Hepatocyte (in vitro differentiated cells): ENCODE measurements at regions not wholly inside any gene's neighbourhood (a gene's known extent, or its start where the extent isn't known, plus 50 kb on each side); places are given as distances from the start of the nearest gene placed in this dataset.

Experiments
- DNase-seq: peaks from one replicate; pipeline ENCODE4 v3.0.0-alpha.2; 2016; ENCODE audit warnings: low spot score
- H2AFZ ChIP-seq: fragments of 200-600 bp; sonication (generic); 2 replicates; pipeline ENCODE4 v1.6.0; 2016; ENCODE audit warnings: antibody characterized with exemption, mild to moderate bottlenecking
- H3K27ac ChIP-seq: fragments of 200-600 bp; sonication (generic); 2 replicates; pipeline ENCODE4 v1.5.1; 2016; ENCODE audit warnings: mild to moderate bottlenecking
- H3K27me3 ChIP-seq: fragments of 200-600 bp; sonication (generic); 2 replicates; pipeline ENCODE4 v1.6.1; 2016
- H3K36me3 ChIP-seq: fragments of 200-600 bp; sonication (generic); replicated peaks from 2 replicates; pipeline ENCODE4 v1.5.1; 2016; ENCODE audit warnings: low read depth; ENCODE audit not compliant: insufficient read depth
- H3K4me1 ChIP-seq: fragments of 200-600 bp; sonication (generic); 2 replicates; pipeline ENCODE4 v1.5.1; 2016; ENCODE audit warnings: mild to moderate bottlenecking, moderate library complexity; ENCODE audit not compliant: insufficient read depth
- H3K4me2 ChIP-seq: fragments of 200-600 bp; sonication (generic); 2 replicates; pipeline ENCODE4 v1.6.0; 2016
- H3K4me3 ChIP-seq: fragments of 200-600 bp; sonication (generic); 2 replicates; pipeline ENCODE4 v1.5.1; 2016; ENCODE audit warnings: mild to moderate bottlenecking
- H3K79me2 ChIP-seq: fragments of 200-600 bp; sonication (generic); 2 replicates; pipeline ENCODE4 v1.6.0; 2017; ENCODE audit warnings: mild to moderate bottlenecking
- H3K9me2 ChIP-seq: fragments of 200-600 bp; sonication (generic); replicated peaks from 2 replicates; pipeline ENCODE4 v1.6.0; 2017; ENCODE audit warnings: mild to moderate bottlenecking; ENCODE audit not compliant: insufficient read depth
- H3K9me3 ChIP-seq: fragments of 200-600 bp; sonication (generic); 2 replicates; pipeline ENCODE4 v1.5.1; 2016; ENCODE audit warnings: low read depth, mild to moderate bottlenecking
- H4K20me1 ChIP-seq: fragments of 200-600 bp; sonication (generic); 2 replicates; pipeline ENCODE4 v1.6.0; 2016; ENCODE audit warnings: mild to moderate bottlenecking; ENCODE audit not compliant: insufficient read depth, poor library complexity, severe bottlenecking
- EZH2 ChIP-seq: fragments of 200-600 bp; sonication (generic); IDR thresholded peaks from 2 replicates; pipeline ENCODE4 v1.6.1; 2016; ENCODE audit warnings: antibody characterized with exemption, mild to moderate bottlenecking, borderline replicate concordance
- EZH2phosphoT487 ChIP-seq: fragments of 200-600 bp; sonication (generic); IDR thresholded peaks from one replicate; pipeline ENCODE4 v1.6.1; 2018; ENCODE audit warnings: antibody characterized with exemption, mild to moderate bottlenecking, low read depth, moderate library complexity; ENCODE audit not compliant: unreplicated experiment, severe bottlenecking
- WGBS: methylation state at CpG from one replicate; pipeline ENCODE4 v1.1.6; 2016; ENCODE audit warnings: low lambda C conversion rate; ENCODE audit errors: missing lambda C conversion rate; 5-methylcytosine and 5-hydroxymethylcytosine counted together
- TF ChIP-seq, protein P1 (sequence below): fragments of 200-600 bp; sonication (generic); IDR thresholded peaks from 2 replicates; pipeline ENCODE4 v1.5.1; 2016; ENCODE audit warnings: antibody characterized with exemption, mild to moderate bottlenecking; ENCODE audit not compliant: poor library complexity

DNA sequence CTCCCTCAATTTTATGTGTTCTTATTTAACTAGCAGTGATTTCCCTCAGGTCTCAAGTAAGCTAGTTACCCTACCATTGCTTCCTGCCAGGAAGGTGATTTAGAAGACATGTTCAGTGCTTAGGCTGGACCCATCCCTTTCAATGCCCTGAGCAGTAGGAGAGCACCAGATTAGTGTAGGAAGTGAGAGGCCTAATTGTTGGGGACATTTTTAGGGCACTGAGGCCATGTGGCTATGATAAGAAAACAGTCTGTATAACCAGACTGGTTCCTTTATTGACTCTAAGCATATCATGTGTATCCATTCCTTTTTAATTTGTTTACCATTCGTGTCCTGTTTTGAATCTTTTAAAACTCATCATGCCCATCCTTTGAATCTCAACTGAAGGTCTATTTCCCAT is 312.3 kb upstream of the PRR16 start:
- no peaks in the 10 kb centered on the region for H3K9me2 ChIP-seq
- TF ChIP-seq EZH2phosphoT487, result no peak
- TF ChIP-seq, protein P1, sequence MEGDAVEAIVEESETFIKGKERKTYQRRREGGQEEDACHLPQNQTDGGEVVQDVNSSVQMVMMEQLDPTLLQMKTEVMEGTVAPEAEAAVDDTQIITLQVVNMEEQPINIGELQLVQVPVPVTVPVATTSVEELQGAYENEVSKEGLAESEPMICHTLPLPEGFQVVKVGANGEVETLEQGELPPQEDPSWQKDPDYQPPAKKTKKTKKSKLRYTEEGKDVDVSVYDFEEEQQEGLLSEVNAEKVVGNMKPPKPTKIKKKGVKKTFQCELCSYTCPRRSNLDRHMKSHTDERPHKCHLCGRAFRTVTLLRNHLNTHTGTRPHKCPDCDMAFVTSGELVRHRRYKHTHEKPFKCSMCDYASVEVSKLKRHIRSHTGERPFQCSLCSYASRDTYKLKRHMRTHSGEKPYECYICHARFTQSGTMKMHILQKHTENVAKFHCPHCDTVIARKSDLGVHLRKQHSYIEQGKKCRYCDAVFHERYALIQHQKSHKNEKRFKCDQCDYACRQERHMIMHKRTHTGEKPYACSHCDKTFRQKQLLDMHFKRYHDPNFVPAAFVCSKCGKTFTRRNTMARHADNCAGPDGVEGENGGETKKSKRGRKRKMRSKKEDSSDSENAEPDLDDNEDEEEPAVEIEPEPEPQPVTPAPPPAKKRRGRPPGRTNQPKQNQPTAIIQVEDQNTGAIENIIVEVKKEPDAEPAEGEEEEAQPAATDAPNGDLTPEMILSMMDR, result no peak
- TF ChIP-seq EZH2, result no peak
- H3K27me3 ChIP-seq, result no peaks in the 10 kb centered on the region
- WGBS, result 60% methylated on average over 1 of the region's 1 CpG
- H2AFZ ChIP-seq, result no peak overlapping the region
- no peak overlapping the region for H3K4me2 ChIP-seq
- peak overlapping the region; percentile 70 for H3K27ac ChIP-seq
- H4K20me1 ChIP-seq, result no peaks in the 10 kb centered on the region
- no peaks in the 10 kb centered on the region for H3K36me3 ChIP-seq
- no peak overlapping the region for H3K4me3 ChIP-seq
- peak; percentile 25 for DNase-seq
- no peaks in the 10 kb centered on the region for H3K79me2 ChIP-seq
- H3K9me3 ChIP-seq, result no peaks in the 10 kb centered on the region
- H3K4me1 ChIP-seq, result no peaks in the 10 kb centered on the region

DNA sequence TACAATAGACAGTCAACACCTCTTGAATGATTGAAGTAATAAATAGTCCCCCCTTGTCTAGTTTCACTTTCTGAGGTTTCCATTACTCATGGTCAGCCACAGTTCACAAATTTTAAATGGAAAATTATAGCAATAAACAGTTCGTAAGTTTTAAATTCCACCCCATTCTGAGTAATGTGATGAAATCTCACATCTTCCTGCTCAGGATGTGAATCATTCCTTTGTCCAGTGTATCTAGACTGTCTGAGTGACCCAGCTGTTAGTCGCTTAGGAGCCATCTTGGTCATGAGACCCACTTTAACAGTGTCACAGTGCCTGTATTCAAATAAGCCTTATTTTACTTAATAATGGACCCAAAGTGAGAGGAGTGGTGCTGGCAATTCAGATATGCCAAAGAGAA is 311.6 kb upstream of the PRR16 start:
- Histone ChIP-seq H3K4me3 (no peak overlapping the region), H3K27ac (peak overlapping the region; percentile 70), H2AFZ (no peak overlapping the region), H3K36me3 (no peaks in the 10 kb centered on the region), H3K79me2 (no peaks in the 10 kb centered on the region), H3K4me2 (no peak overlapping the region), H3K9me2 (no peaks in the 10 kb centered on the region), H4K20me1 (no peaks in the 10 kb centered on the region), H3K9me3 (no peaks in the 10 kb centered on the region), H3K27me3 (no peaks in the 10 kb centered on the region), H3K4me1 (no peaks in the 10 kb centered on the region)
- 75% methylated on average over 2 of the region's 2 CpGs for WGBS
- no peak for DNase-seq
- TF ChIP-seq, protein P1, result no peak
- no peak for TF ChIP-seq EZH2
- TF ChIP-seq EZH2phosphoT487, result no peak

DNA sequence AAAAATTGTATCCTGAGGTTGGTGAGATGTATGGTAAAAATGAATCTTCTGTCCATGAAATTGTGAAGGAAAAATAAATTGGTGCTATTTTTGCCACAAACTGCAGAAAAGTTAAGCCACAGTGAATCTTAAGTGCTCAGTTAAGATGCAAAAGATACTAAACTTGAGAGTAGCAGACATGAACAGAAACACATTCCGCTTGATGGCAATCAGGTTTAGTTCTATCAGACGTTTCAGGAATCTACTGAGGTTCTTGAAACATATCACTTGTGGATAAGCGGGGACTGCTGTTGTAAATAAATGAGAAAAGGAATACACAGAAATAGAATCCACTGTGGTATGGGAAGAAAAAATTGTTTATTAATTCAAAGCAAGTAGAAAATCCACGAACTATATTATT is 311.2 kb upstream of the PRR16 start:
- H3K9me2 ChIP-seq, result no peaks in the 10 kb centered on the region
- H4K20me1 ChIP-seq, result no peaks in the 10 kb centered on the region
- no peak for TF ChIP-seq EZH2
- TF ChIP-seq EZH2phosphoT487, result no peak
- TF ChIP-seq, protein P1, result no peak
- no peaks in the 10 kb centered on the region for H3K36me3 ChIP-seq
- no peaks in the 10 kb centered on the region for H3K4me1 ChIP-seq
- H3K27me3 ChIP-seq, result no peaks in the 10 kb centered on the region
- H3K4me3 ChIP-seq, result no peak overlapping the region
- H3K79me2 ChIP-seq, result no peaks in the 10 kb centered on the region
- no peak overlapping the region for H3K4me2 ChIP-seq
- 80% methylated on average over 4 of the region's 4 CpGs for WGBS
- DNase-seq, result no peak
- H2AFZ ChIP-seq, result no peak overlapping the region
- no peaks in the 10 kb centered on the region for H3K9me3 ChIP-seq
- H3K27ac ChIP-seq, result peak overlapping the region; percentile 70

DNA sequence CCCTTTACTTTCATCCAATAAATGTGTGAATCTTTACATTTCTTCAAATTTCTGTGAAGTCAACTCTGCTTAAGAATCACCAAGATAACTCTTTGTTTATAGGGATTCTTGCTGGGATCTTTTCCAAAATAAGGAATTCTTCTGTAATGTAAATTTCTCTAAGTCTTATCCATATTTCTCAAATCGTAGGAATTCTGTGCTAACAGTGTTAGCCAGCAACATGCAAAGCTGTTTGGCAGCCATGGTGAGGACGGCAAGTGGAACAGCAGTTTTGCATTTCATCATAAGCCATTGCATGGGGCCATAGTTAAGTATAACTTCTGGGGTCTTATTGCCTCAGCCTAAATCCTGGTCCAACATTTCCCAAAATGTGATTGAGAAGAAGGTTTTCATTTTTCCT is 310.5 kb upstream of the PRR16 start:
- H2AFZ ChIP-seq, result peak overlapping the region; percentile 16
- H3K27me3 ChIP-seq, result no peaks in the 10 kb centered on the region
- no peak overlapping the region for H3K4me3 ChIP-seq
- H3K9me2 ChIP-seq, result no peaks in the 10 kb centered on the region
- 70% methylated on average over 2 of the region's 2 CpGs for WGBS
- H3K36me3 ChIP-seq, result no peaks in the 10 kb centered on the region
- no peaks in the 10 kb centered on the region for H3K79me2 ChIP-seq
- DNase-seq, result no peak
- H3K27ac ChIP-seq, result peak overlapping the region; percentile 70
- no peak for TF ChIP-seq EZH2
- no peak for TF ChIP-seq EZH2phosphoT487
- TF ChIP-seq, protein P1, result no peak
- no peaks in the 10 kb centered on the region for H3K9me3 ChIP-seq
- H4K20me1 ChIP-seq, result no peaks in the 10 kb centered on the region
- H3K4me2 ChIP-seq, result no peak overlapping the region
- H3K4me1 ChIP-seq, result no peaks in the 10 kb centered on the region
